ENCODE measurements at regions not wholly inside any gene's neighbourhood (a gene's known extent, or its start where the extent isn't known, plus 50 kb on each side); places are given as distances from the start of the nearest gene placed in this dataset.

GRCh38 chr20:52382933-52383332, 191.4 kb upstream of the ZFP64 start:
- no peak for TF ChIP-seq CTCF (conservative IDR thresholded peaks at IDR 0.05)
- no peak for TF ChIP-seq EZH2 (IDR thresholded peaks at IDR 0.05; ENCODE audit: low read depth)

All from PC-9 (cell line).